ENCODE measurements at regions not wholly inside any gene's neighbourhood (a gene's known extent, or its start where the extent isn't known, plus 50 kb on each side); places are given as distances from the start of the nearest gene placed in this dataset.

GRCh38 chr2:20524412-20525040 is 77.7 kb downstream of the RHOB start:
- no peak for DNase-seq

- DNase-seq: no peak
Observed at GRCh38 chr2:20525041-20526035, 78.5 kb downstream of the RHOB start.

- DNase-seq: no peak
Observed at GRCh38 chr2:20526160-20526559, 79.3 kb downstream of the RHOB start.

- DNase-seq: peak; percentile 50
Observed at GRCh38 chr2:20526708-20527107, 79.8 kb downstream of the RHOB start.

- DNase-seq: no peak
Observed at GRCh38 chr2:20528713-20529112, 81.8 kb downstream of the RHOB start.

GRCh38 chr2:20530520-20530919 is 83.6 kb downstream of the RHOB start:
- DNase-seq: no peak

- no peak for DNase-seq
Observed at GRCh38 chr2:20531633-20532262, 84.9 kb downstream of the RHOB start.

- DNase-seq: no peak
Observed at GRCh38 chr2:20532634-20533437, 86.0 kb downstream of the RHOB start.

GRCh38 chr2:20533993-20534622 is 87.2 kb downstream of the RHOB start:
- no peak for DNase-seq

- no peak for DNase-seq
Observed at GRCh38 chr2:20534913-20535801, 88.3 kb downstream of the RHOB start.

GRCh38 chr2:20536619-20537422 is 89.9 kb downstream of the RHOB start:
- no peak for DNase-seq

- DNase-seq: no peak
Observed at GRCh38 chr2:20537423-20538307, 90.8 kb downstream of the RHOB start.

- no peak for DNase-seq
Observed at GRCh38 chr2:20538308-20539132, 91.6 kb downstream of the RHOB start.

- no peak for DNase-seq
Observed at GRCh38 chr2:20539133-20539719, 92.4 kb downstream of the RHOB start.

GRCh38 chr2:20539776-20540586 is 93.1 kb downstream of the RHOB start:
- DNase-seq: no peak

- no peak for DNase-seq
Observed at GRCh38 chr2:20540587-20541293, 93.9 kb downstream of the RHOB start.

GRCh38 chr2:20541294-20541640 is 94.4 kb downstream of the RHOB start:
- DNase-seq: no peak
